Upper lobe of left lung (tissue), 4 donors: ENCODE measurements at regions not wholly inside any gene's neighbourhood (a gene's known extent, or its start where the extent isn't known, plus 50 kb on each side); places are given as distances from the start of the nearest gene placed in this dataset.

ENCODE experiments used
- EP300 ChIP-seq, 4 donors: sonication (generic); formaldehyde crosslinking; IDR thresholded peaks; one replicate each; pipeline ENCODE4 v1.5.1; 2017; ENCODE audit warnings: antibody characterized with exemption in 4 of 4, control low read depth in 2 of 4
- POLR2A ChIP-seq, 4 donors: fragments of 450-650 bp; IDR thresholded peaks; one replicate each; pipeline ENCODE4 v1.5.1; 2016 to 2017; ENCODE audit warnings: antibody characterized with exemption in 4 of 4, mild to moderate bottlenecking in 2 of 4
- POLR2AphosphoS5 ChIP-seq, 2 donors: sonication (generic); formaldehyde crosslinking; IDR thresholded peaks; one replicate each; pipeline ENCODE4 v1.5.1; 2017; ENCODE audit warnings: antibody characterized with exemption in 2 of 2
- TF ChIP-seq, protein P1 (sequence below), 6 experiments: fragments of 450-650 bp in 4 of 6; fragments of 200-600 bp in 2 of 6; sonication (generic) in 2 of 6; IDR thresholded peaks; one replicate each; pipeline ENCODE4 v1.5.1; 2016 to 2019; ENCODE audit warnings: antibody characterized with exemption in 6 of 6

DNA sequence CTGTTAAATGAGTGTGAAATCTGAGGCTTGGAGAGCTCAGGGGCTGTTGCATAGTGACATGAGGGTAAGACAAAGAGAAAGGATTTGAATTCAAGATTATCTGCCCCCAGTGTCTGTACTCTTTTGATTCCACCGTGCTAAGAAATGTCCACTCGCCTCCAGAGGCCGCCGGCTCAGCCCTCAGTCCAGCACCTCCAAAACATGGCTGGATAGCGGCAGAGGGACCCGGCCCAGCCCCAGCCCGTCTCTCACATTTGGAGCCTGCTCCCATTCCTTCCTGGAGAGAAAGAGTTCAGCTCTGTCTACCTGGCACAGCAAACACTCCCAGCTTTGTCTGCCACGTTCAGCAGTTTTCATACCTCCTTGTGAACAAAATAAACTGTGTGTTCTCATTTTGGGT lies 84.8 kb upstream of the IQSEC1 start:
- TF ChIP-seq, protein P1, sequence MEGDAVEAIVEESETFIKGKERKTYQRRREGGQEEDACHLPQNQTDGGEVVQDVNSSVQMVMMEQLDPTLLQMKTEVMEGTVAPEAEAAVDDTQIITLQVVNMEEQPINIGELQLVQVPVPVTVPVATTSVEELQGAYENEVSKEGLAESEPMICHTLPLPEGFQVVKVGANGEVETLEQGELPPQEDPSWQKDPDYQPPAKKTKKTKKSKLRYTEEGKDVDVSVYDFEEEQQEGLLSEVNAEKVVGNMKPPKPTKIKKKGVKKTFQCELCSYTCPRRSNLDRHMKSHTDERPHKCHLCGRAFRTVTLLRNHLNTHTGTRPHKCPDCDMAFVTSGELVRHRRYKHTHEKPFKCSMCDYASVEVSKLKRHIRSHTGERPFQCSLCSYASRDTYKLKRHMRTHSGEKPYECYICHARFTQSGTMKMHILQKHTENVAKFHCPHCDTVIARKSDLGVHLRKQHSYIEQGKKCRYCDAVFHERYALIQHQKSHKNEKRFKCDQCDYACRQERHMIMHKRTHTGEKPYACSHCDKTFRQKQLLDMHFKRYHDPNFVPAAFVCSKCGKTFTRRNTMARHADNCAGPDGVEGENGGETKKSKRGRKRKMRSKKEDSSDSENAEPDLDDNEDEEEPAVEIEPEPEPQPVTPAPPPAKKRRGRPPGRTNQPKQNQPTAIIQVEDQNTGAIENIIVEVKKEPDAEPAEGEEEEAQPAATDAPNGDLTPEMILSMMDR (IDR thresholded peaks at IDR 0.05), result no peak
- TF ChIP-seq POLR2AphosphoS5 (IDR thresholded peaks at IDR 0.05) (no peak), POLR2A (IDR thresholded peaks at IDR 0.05) (no peak), EP300 (IDR thresholded peaks at IDR 0.05) (no peak)
